IPS-18a (cell line): ENCODE measurements at regions not wholly inside any gene's neighbourhood (a gene's known extent, or its start where the extent isn't known, plus 50 kb on each side); places are given as distances from the start of the nearest gene placed in this dataset.
"Not testable (repeated sequence)": the region's sequence is repeated elsewhere in the genome, so short reads cannot be mapped to it uniquely, and the experiment has no call there.

Experiments used
- H3K27ac ChIP-seq: one replicate; pipeline ENCODE4 v1.5.1; 2013; ENCODE audit warnings: low read length
- H3K27me3 ChIP-seq: one replicate; pipeline ENCODE4 v1.6.1; 2013; ENCODE audit warnings: mild to moderate bottlenecking, low read length; ENCODE audit not compliant: control insufficient read depth, insufficient read depth
- H3K36me3 ChIP-seq: one replicate; pipeline ENCODE4 v1.6.1; 2013; ENCODE audit warnings: low read depth, low read length; ENCODE audit not compliant: control insufficient read depth
- H3K4me1 ChIP-seq: one replicate; pipeline ENCODE4 v1.6.1; 2013; ENCODE audit warnings: low read depth, low read length; ENCODE audit not compliant: control insufficient read depth
- H3K4me3 ChIP-seq: one replicate; pipeline ENCODE4 v1.5.1; 2013; ENCODE audit warnings: low read length
- H3K9ac ChIP-seq: one replicate; pipeline ENCODE4 v1.6.1; 2013; ENCODE audit warnings: mild to moderate bottlenecking, low read length, moderate library complexity
- H3K9me3 ChIP-seq: one replicate; pipeline ENCODE4 v1.6.1; 2013; ENCODE audit warnings: low read depth, low read length; ENCODE audit not compliant: control insufficient read depth

GRCh38 chr7:13702251-13702650 is 287.2 kb downstream of the ETV1 start:
- Histone ChIP-seq H3K27me3 (no peaks in the 10 kb centered on the region), H3K27ac (no peak overlapping the region), H3K4me3 (no peak overlapping the region), H3K36me3 (no peaks in the 10 kb centered on the region), H3K4me1 (no peaks in the 10 kb centered on the region), H3K9ac (no peak overlapping the region), H3K9me3 (no peaks in the 10 kb centered on the region)

GRCh38 chr7:13708670-13709069 is 280.8 kb downstream of the ETV1 start:
- no peaks in the 10 kb centered on the region for H3K36me3 ChIP-seq

GRCh38 chr7:13713092-13713491 is 276.4 kb downstream of the ETV1 start:
- no peak overlapping the region for H3K27ac ChIP-seq
- H3K36me3 ChIP-seq: no peaks in the 10 kb centered on the region
- no peak overlapping the region for H3K9ac ChIP-seq
- H3K9me3 ChIP-seq: no peaks in the 10 kb centered on the region
- H3K4me1 ChIP-seq: peaks cover 3% of the 10 kb centered on the region
- no peaks in the 10 kb centered on the region for H3K27me3 ChIP-seq
- H3K4me3 ChIP-seq: no peak overlapping the region

More at GRCh38 chr7:13708670-13709069, 280.8 kb downstream of the ETV1 start:
- Histone ChIP-seq H3K27me3 (no peaks in the 10 kb centered on the region), H3K4me1 (peaks cover 3% of the 10 kb centered on the region), H3K9ac (no peak overlapping the region), H3K9me3 (no peaks in the 10 kb centered on the region), H3K27ac (no peak overlapping the region), H3K4me3 (no peak overlapping the region)

- no peak overlapping the region for H3K4me3 ChIP-seq
- no peaks in the 10 kb centered on the region for H3K27me3 ChIP-seq
- no peaks in the 10 kb centered on the region for H3K36me3 ChIP-seq
- H3K9ac ChIP-seq: no peak overlapping the region
- peaks cover 3% of the 10 kb centered on the region for H3K4me1 ChIP-seq
- H3K9me3 ChIP-seq: no peaks in the 10 kb centered on the region
- no peak overlapping the region for H3K27ac ChIP-seq
Measured at GRCh38 chr7:13715534-13715933, 273.9 kb downstream of the ETV1 start.

- Histone ChIP-seq H3K4me3 (no peak overlapping the region), H3K9ac (no peak overlapping the region), H3K4me1 (peaks cover 3% of the 10 kb centered on the region), H3K27ac (no peak overlapping the region), H3K36me3 (no peaks in the 10 kb centered on the region), H3K27me3 (no peaks in the 10 kb centered on the region), H3K9me3 (no peaks in the 10 kb centered on the region)
Measured at GRCh38 chr7:13717031-13717430, 272.4 kb downstream of the ETV1 start.

- no peaks in the 10 kb centered on the region for H3K36me3 ChIP-seq
- no peaks in the 10 kb centered on the region for H3K27me3 ChIP-seq
- H3K4me1 ChIP-seq: no peaks in the 10 kb centered on the region
- H3K4me3 ChIP-seq: no peak overlapping the region
- no peak overlapping the region for H3K9ac ChIP-seq
- no peak overlapping the region for H3K27ac ChIP-seq
- no peaks in the 10 kb centered on the region for H3K9me3 ChIP-seq
Measured at GRCh38 chr7:13724191-13724976, 265.1 kb downstream of the ETV1 start.

- H3K4me3 ChIP-seq: no peak overlapping the region
- H3K36me3 ChIP-seq: no peaks in the 10 kb centered on the region
- no peaks in the 10 kb centered on the region for H3K4me1 ChIP-seq
- H3K9me3 ChIP-seq: no peaks in the 10 kb centered on the region
- no peak overlapping the region for H3K9ac ChIP-seq
- no peaks in the 10 kb centered on the region for H3K27me3 ChIP-seq
- H3K27ac ChIP-seq: no peak overlapping the region
Measured at GRCh38 chr7:13724977-13725566, 264.4 kb downstream of the ETV1 start.

GRCh38 chr7:13725591-13725990 is 263.9 kb downstream of the ETV1 start:
- no peaks in the 10 kb centered on the region for H3K27me3 ChIP-seq
- no peaks in the 10 kb centered on the region for H3K9me3 ChIP-seq
- no peaks in the 10 kb centered on the region for H3K4me1 ChIP-seq
- H3K9ac ChIP-seq: no peak overlapping the region
- H3K36me3 ChIP-seq: no peaks in the 10 kb centered on the region
- H3K4me3 ChIP-seq: no peak overlapping the region
- H3K27ac ChIP-seq: no peak overlapping the region

- H3K27me3 ChIP-seq: no peaks in the 10 kb centered on the region
- H3K36me3 ChIP-seq: no peaks in the 10 kb centered on the region
- H3K4me3 ChIP-seq: no peak overlapping the region
- no peaks in the 10 kb centered on the region for H3K4me1 ChIP-seq
- H3K27ac ChIP-seq: no peak overlapping the region
- no peaks in the 10 kb centered on the region for H3K9me3 ChIP-seq
- no peak overlapping the region for H3K9ac ChIP-seq
Measured at GRCh38 chr7:13727279-13727678, 262.2 kb downstream of the ETV1 start.

- Histone ChIP-seq H3K9ac (no peak overlapping the region), H3K27me3 (no peaks in the 10 kb centered on the region), H3K9me3 (no peaks in the 10 kb centered on the region), H3K4me3 (no peak overlapping the region), H3K4me1 (no peaks in the 10 kb centered on the region), H3K27ac (no peak overlapping the region), H3K36me3 (no peaks in the 10 kb centered on the region)
Measured at GRCh38 chr7:13727751-13728150, 261.7 kb downstream of the ETV1 start.

- H3K27ac ChIP-seq, H3K4me1 ChIP-seq, H3K27me3 ChIP-seq, H3K4me3 ChIP-seq, H3K9me3 ChIP-seq, H3K9ac ChIP-seq, H3K36me3 ChIP-seq: not testable (repeated sequence)
Measured at GRCh38 chr7:13728430-13728829, 261.0 kb downstream of the ETV1 start.

GRCh38 chr7:13731643-13732042 is 257.8 kb downstream of the ETV1 start:
- H3K27me3 ChIP-seq: no peaks in the 10 kb centered on the region
- H3K4me3 ChIP-seq: no peak overlapping the region
- no peaks in the 10 kb centered on the region for H3K9me3 ChIP-seq
- no peaks in the 10 kb centered on the region for H3K36me3 ChIP-seq
- no peak overlapping the region for H3K9ac ChIP-seq
- H3K4me1 ChIP-seq: no peaks in the 10 kb centered on the region
- H3K27ac ChIP-seq: no peak overlapping the region
